ENCODE measurements at regions not wholly inside any gene's neighbourhood (a gene's known extent, or its start where the extent isn't known, plus 50 kb on each side); places are given as distances from the start of the nearest gene placed in this dataset.

DNA sequence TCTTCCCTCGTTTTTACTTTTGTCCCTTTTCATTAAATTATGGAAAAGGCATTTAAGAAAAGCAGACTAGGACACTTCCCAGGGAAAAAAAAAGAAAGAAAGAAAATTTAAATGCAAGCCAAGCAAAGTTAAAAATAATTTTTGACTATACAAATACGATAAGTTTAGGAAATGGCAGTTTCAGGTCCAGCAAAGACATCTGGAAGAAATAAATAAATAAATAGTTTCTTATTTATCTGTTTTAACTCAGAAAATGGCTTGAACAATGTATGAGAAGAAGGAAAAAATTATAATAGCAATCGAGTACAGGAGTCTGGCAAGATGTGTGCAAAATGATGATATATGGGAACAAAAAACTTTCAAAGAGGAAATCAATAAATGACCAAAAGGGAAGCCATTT lies 114.6 kb upstream of the NCKAP5 start:
- Histone ChIP-seq H3K27me3 (replicated peaks in 1 of 2; ENCODE audit: control insufficient read depth in 2 of 2, insufficient read depth in 2 of 2, low read length in 1 of 2) (0 out of 4 replicates have a peak, but pooled peaks cover 0 to 2% of the 10 kb centered on the region in 2 experiments), H2AFZ (ENCODE audit: control insufficient read depth, low read depth, low read length) (no peak overlapping the region), H3K36me3 (ENCODE audit: control insufficient read depth in 2 of 2, insufficient read depth in 2 of 2, low read length in 1 of 2) (no peaks in the 10 kb centered on the region), H3K4me1 (ENCODE audit: control insufficient read depth, insufficient read depth, low read length) (no peaks in the 10 kb centered on the region), H3K9ac (ENCODE audit: control insufficient read depth, insufficient read depth, low read length) (no peak overlapping the region), H3K9me3 (replicated peaks; ENCODE audit: control insufficient read depth, insufficient read depth, low read length) (no peaks in the 10 kb centered on the region), H3K4me2 (ENCODE audit: control insufficient read depth, insufficient read depth) (no peak overlapping the region), H4K20me1 (ENCODE audit: control insufficient read depth, insufficient read depth) (no peaks in the 10 kb centered on the region), H3K79me2 (ENCODE audit: control insufficient read depth, insufficient read depth, low read length) (no peaks in the 10 kb centered on the region), H3K27ac (ENCODE audit: control insufficient read depth, insufficient read depth) (no peak overlapping the region), H3K4me3 (no peak overlapping the region)
- ChIA-PET RAD21 (ENCODE audit: unreplicated experiment) (no interaction called here), CTCF (no interaction called here), SMC1A (ENCODE audit: uncharacterized antibody, unreplicated experiment) (no interaction called here), POLR2A (no interaction called here)
- intact Hi-C loops (cut with micrococcal nuclease; ENCODE audit: unreplicated experiment), result no loop called here
- DNase-seq (ENCODE audit: low read depth, low spot score) (no peak), FAIRE-seq (no peak), ATAC-seq (no peak)
- in situ Hi-C loops (cut with MboI), result no loop called here
- WGBS (ENCODE audit: insufficient coverage, insufficient replicate concordance, low lambda C conversion rate, missing lambda C conversion rate), result 2% methylated on average over 3 of the region's 3 CpGs
- TF ChIP-seq, protein P1, sequence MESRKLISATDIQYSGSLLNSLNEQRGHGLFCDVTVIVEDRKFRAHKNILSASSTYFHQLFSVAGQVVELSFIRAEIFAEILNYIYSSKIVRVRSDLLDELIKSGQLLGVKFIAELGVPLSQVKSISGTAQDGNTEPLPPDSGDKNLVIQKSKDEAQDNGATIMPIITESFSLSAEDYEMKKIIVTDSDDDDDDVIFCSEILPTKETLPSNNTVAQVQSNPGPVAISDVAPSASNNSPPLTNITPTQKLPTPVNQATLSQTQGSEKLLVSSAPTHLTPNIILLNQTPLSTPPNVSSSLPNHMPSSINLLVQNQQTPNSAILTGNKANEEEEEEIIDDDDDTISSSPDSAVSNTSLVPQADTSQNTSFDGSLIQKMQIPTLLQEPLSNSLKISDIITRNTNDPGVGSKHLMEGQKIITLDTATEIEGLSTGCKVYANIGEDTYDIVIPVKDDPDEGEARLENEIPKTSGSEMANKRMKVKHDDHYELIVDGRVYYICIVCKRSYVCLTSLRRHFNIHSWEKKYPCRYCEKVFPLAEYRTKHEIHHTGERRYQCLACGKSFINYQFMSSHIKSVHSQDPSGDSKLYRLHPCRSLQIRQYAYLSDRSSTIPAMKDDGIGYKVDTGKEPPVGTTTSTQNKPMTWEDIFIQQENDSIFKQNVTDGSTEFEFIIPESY (IDR thresholded peaks at IDR 0.05), result no peak
- no peak for TF ChIP-seq MYC (IDR thresholded peaks at IDR 0.05; ENCODE audit: insufficient read depth, insufficient read length, insufficient replicate concordance, low read length, severe bottlenecking)
- no peak for TF ChIP-seq TCF12 (IDR thresholded peaks at IDR 0.05; ENCODE audit: low read depth, low read length)
- TF ChIP-seq STAT3 (IDR thresholded peaks at IDR 0.05; ENCODE audit: low read depth, low read length), result no peak
- no peak for TF ChIP-seq CREB1 (IDR thresholded peaks at IDR 0.05; ENCODE audit: low read depth)
- TF ChIP-seq GATAD2B (conservative IDR thresholded peaks at IDR 0.05; ENCODE audit: low read depth), result no peak
- no peak for TF ChIP-seq TCF7 (IDR thresholded peaks at IDR 0.05; ENCODE audit: borderline replicate concordance)
- TF ChIP-seq SRF (IDR thresholded peaks at IDR 0.05; ENCODE audit: low read depth in 2 of 2, low read length in 2 of 2), result no peak
- TF ChIP-seq, protein P2, sequence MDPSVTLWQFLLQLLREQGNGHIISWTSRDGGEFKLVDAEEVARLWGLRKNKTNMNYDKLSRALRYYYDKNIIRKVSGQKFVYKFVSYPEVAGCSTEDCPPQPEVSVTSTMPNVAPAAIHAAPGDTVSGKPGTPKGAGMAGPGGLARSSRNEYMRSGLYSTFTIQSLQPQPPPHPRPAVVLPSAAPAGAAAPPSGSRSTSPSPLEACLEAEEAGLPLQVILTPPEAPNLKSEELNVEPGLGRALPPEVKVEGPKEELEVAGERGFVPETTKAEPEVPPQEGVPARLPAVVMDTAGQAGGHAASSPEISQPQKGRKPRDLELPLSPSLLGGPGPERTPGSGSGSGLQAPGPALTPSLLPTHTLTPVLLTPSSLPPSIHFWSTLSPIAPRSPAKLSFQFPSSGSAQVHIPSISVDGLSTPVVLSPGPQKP (IDR thresholded peaks at IDR 0.05; ENCODE audit: low read depth, low read length), result no peak
- BruUV-seq (replicated peaks), result no TSS peak

All from GM12878 (cell line).